HCT116 (cell line): ENCODE measurements at regions not wholly inside any gene's neighbourhood (a gene's known extent, or its start where the extent isn't known, plus 50 kb on each side); places are given as distances from the start of the nearest gene placed in this dataset.

Experiments
- ATAC-seq: fragments of 200-7000 bp; cut with Tn5 transposase; 2 replicates; pipeline ENCODE4 v1.9.1; 2020; ENCODE audit warnings: mild to moderate bottlenecking, moderate library complexity
- BruUV-seq: library from RNA; stranded (reverse); fragments of 400-500 nt; replicated peaks from 2 replicates; lab custom pipeline; 2021; lab: Mats Ljungman, UMichigan
- CTCF ChIA-PET: fragments of 300-600 bp; sonication (Branson Sonifier 250); formaldehyde crosslinking; loops from one replicate; lab custom pipeline; 2021; ENCODE audit warnings: antibody characterized with exemption; lab: Charles Lee
- POLR2A ChIA-PET: fragments of 300-600, 350-600 bp; sonication (Branson Sonifier 250); formaldehyde crosslinking; loops from one replicate; lab custom pipeline; 2021; ENCODE audit warnings: antibody characterized with exemption; lab: Charles Lee
- RAD21 ChIA-PET, 2 experiments: fragments of 300-600 bp; sonication (Branson Sonifier 250); formaldehyde crosslinking; loops; one replicate each; lab custom pipeline; 2023; ENCODE audit warnings: low total read pairs in 2 of 2; ENCODE audit not compliant: uncharacterized antibody in 2 of 2, unreplicated experiment in 2 of 2, low non-redundant PET in 1 of 2; lab: Charles Lee
- DNase-seq: peaks from one replicate; pipeline ENCODE4 v3.0.0-alpha.2; 2010; ENCODE audit warnings: low read depth, low spot score
- H2AFZ ChIP-seq: fragments of 200-600 bp; shearing (Covaris generic), sonication (generic); 2 replicates; pipeline ENCODE4 v1.6.1; 2017; ENCODE audit warnings: low read depth, mixed run types, mixed read lengths, antibody characterized with exemption, low read length; ENCODE audit not compliant: poor library complexity, severe bottlenecking
- H3K27ac ChIP-seq: 2 replicates; pipeline ENCODE4 v1.5.1; 2012; ENCODE audit warnings: low read depth, low read length
- H3K27me3 ChIP-seq: fragments of 200-600 bp; sonication (generic); 2 replicates; pipeline ENCODE4 v1.6.1; 2016; ENCODE audit warnings: mixed run types, low read length, mixed read lengths; ENCODE audit not compliant: insufficient read depth
- H3K36me3 ChIP-seq, 2 experiments: fragments of 200-500 bp in 1 of 2; fragments of 200-600 bp in 1 of 2; sonication (Bioruptor generic) in 1 of 2; sonication (generic) in 1 of 2; 2 replicates each; pipeline versions ENCODE4 v1.5.1 to v1.6.1; 2014 to 2016; ENCODE audit warnings: low read length in 2 of 2, inconsistent platforms in 1 of 2, mixed read lengths in 1 of 2, mixed run types in 1 of 2; ENCODE audit not compliant: insufficient read depth in 2 of 2, control insufficient read depth in 1 of 2
- H3K4me1 ChIP-seq, 2 experiments: fragments of 200-600 bp in 1 of 2; sonication (generic) in 1 of 2; 2 replicates each; pipeline versions ENCODE4 v1.5.1 to v1.6.1; 2012 to 2017; ENCODE audit warnings: low read length in 2 of 2, inconsistent platforms in 1 of 2, mild to moderate bottlenecking in 1 of 2, mixed read lengths in 1 of 2, mixed run types in 1 of 2, moderate library complexity in 1 of 2; ENCODE audit not compliant: insufficient read depth in 2 of 2, control insufficient read depth in 1 of 2
- H3K4me2 ChIP-seq: fragments of 200-600 bp; sonication (generic); 2 replicates; pipeline ENCODE4 v1.6.1; 2017; ENCODE audit warnings: mixed run types, low read length, mixed read lengths
- H3K4me3 ChIP-seq, 2 experiments: fragments of 200-600 bp in 1 of 2; sonication (generic) in 1 of 2; replicated peaks in 1 of 2; 2 replicates each; pipeline ENCODE4 v1.5.1; 2011 to 2016; ENCODE audit warnings: low read length in 2 of 2, control low read depth in 1 of 2, low read depth in 1 of 2, mild to moderate bottlenecking in 1 of 2, mixed read lengths in 1 of 2, mixed run types in 1 of 2
- H3K79me2 ChIP-seq: fragments of 200-600 bp; sonication (generic); 2 replicates; pipeline ENCODE4 v1.6.1; 2017; ENCODE audit warnings: mild to moderate bottlenecking, mixed run types, low read length, moderate library complexity, mixed read lengths; ENCODE audit not compliant: insufficient read depth
- H3K9ac ChIP-seq: fragments of 200-600 bp; sonication (generic); 2 replicates; pipeline ENCODE4 v1.6.1; 2016; ENCODE audit warnings: low read length, mixed read lengths
- H3K9me2 ChIP-seq: fragments of 200-600 bp; sonication (generic), shearing (Covaris generic); 2 replicates; pipeline ENCODE4 v1.6.1; 2017; ENCODE audit warnings: mixed run types, mild to moderate bottlenecking, moderate library complexity; ENCODE audit not compliant: insufficient read depth
- H3K9me3 ChIP-seq, 2 experiments: fragments of 200-500 bp in 1 of 2; fragments of 200-600 bp in 1 of 2; sonication (Bioruptor generic) in 1 of 2; sonication (generic) in 1 of 2; 2 replicates each; pipeline ENCODE4 v1.6.1; 2014 to 2017; ENCODE audit warnings: low read length in 2 of 2, mixed read lengths in 2 of 2, inconsistent platforms in 1 of 2, low read depth in 1 of 2, mild to moderate bottlenecking in 1 of 2, mixed run types in 1 of 2, moderate library complexity in 1 of 2; ENCODE audit not compliant: control insufficient read depth in 1 of 2, insufficient read depth in 1 of 2
- H4K20me1 ChIP-seq: fragments of 200-600 bp; sonication (generic), shearing (Covaris generic); 2 replicates; pipeline ENCODE4 v1.6.1; 2017; ENCODE audit warnings: mixed run types, mild to moderate bottlenecking, moderate library complexity; ENCODE audit not compliant: insufficient read depth
- CBX3 ChIP-seq: IDR thresholded peaks from 2 replicates; pipeline ENCODE4 v1.6.1; 2012; ENCODE audit warnings: low read depth
- CEBPB ChIP-seq: IDR thresholded peaks from 2 replicates; pipeline ENCODE4 v1.6.1; 2012; ENCODE audit warnings: low read depth
- EGR1 ChIP-seq: IDR thresholded peaks from 2 replicates; pipeline ENCODE4 v1.6.1; 2012; ENCODE audit warnings: low read depth
- ELF1 ChIP-seq: IDR thresholded peaks from 2 replicates; pipeline ENCODE4 v1.6.1; 2012; ENCODE audit warnings: low read depth, borderline replicate concordance
- EZH2phosphoT487 ChIP-seq: fragments of 200-600 bp; IDR thresholded peaks from 2 replicates; pipeline ENCODE4 v1.6.1; 2018; ENCODE audit warnings: antibody characterized with exemption, borderline replicate concordance
- FOSL1 ChIP-seq: IDR thresholded peaks from 2 replicates; pipeline ENCODE4 v1.6.1; 2012; ENCODE audit warnings: low read depth
- JUND ChIP-seq: IDR thresholded peaks from 2 replicates; pipeline ENCODE4 v1.6.1; 2012
- MAX ChIP-seq: IDR thresholded peaks from 2 replicates; pipeline ENCODE4 v1.6.1; 2012
- POLR2A ChIP-seq: IDR thresholded peaks from 2 replicates; pipeline ENCODE4 v1.7.0; 2011; ENCODE audit warnings: borderline replicate concordance; ENCODE audit not compliant: insufficient read depth, insufficient read length; ENCODE audit errors: extremely low read depth
- POLR2AphosphoS5 ChIP-seq: IDR thresholded peaks from 2 replicates; pipeline ENCODE4 v1.6.1; 2011; ENCODE audit warnings: mild to moderate bottlenecking, low read depth, low read length, moderate library complexity
- RAD21 ChIP-seq: IDR thresholded peaks from 2 replicates; pipeline ENCODE4 v1.6.1; 2012; ENCODE audit warnings: low read depth, mild to moderate bottlenecking
- SIN3A ChIP-seq: IDR thresholded peaks from 2 replicates; pipeline ENCODE4 v1.6.1; 2012; ENCODE audit warnings: low read depth
- SRF ChIP-seq: IDR thresholded peaks from 2 replicates; pipeline ENCODE4 v1.6.1; 2012; ENCODE audit warnings: low read depth
- TCF7L2 ChIP-seq: IDR thresholded peaks from 2 replicates; pipeline ENCODE4 v1.7.0; 2011; ENCODE audit warnings: borderline replicate concordance, inconsistent platforms; ENCODE audit not compliant: insufficient read depth, insufficient read length; ENCODE audit errors: extremely low read depth
- YY1 ChIP-seq: IDR thresholded peaks from 2 replicates; pipeline ENCODE4 v1.6.1; 2011; ENCODE audit warnings: low read length, low read depth, moderate library complexity, mild to moderate bottlenecking; ENCODE audit not compliant: insufficient replicate concordance; ENCODE audit errors: extremely low read depth
- ZFX ChIP-seq: fragments of 450-650 bp; IDR thresholded peaks from 2 replicates; pipeline ENCODE4 v1.6.1; 2017
- intact Hi-C: fragments of 100-400 bp; cut with micrococcal nuclease; formaldehyde crosslinking; loops from 2 replicates; pipeline ENCODE4 v1.10.0; 2022
- TF ChIP-seq, protein P1 (sequence below), 3 experiments: fragments of 200-600 bp in 1 of 3; sonication (generic) in 1 of 3; IDR thresholded peaks in 2 of 3; conservative IDR thresholded peaks in 1 of 3; 2 replicates each; pipeline ENCODE4 v1.5.1; 2012 to 2017; ENCODE audit warnings: low read depth in 2 of 3, low read length in 2 of 3, antibody characterized with exemption in 1 of 3, borderline replicate concordance in 1 of 3, control low read depth in 1 of 3, mild to moderate bottlenecking in 1 of 3, mixed read lengths in 1 of 3, mixed run types in 1 of 3, moderate library complexity in 1 of 3; ENCODE audit not compliant: insufficient read depth in 1 of 3
- TF ChIP-seq, protein P2 (sequence below): IDR thresholded peaks from 2 replicates; pipeline ENCODE4 v1.6.1; 2012

DNA sequence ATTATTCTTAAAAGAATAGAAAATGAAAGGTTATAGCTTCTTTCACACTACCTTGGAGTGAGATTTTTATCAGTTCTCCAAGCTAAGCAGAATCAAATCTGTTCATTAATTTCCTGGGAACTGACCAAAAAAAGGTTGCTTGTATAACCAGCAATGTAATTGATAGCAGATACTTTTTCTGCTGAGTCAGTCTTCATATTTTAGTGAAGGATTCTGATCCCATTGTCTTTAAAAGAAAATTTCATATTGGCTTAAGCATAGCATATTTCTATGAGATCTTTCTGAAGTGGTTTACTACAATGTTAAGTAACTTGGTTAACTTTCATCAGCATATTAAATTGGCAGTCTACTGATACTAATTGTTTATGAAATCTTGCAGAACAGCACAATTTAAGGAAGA, 338.0 kb downstream of the TMX3 start:
- Histone ChIP-seq H3K9me3 (peaks cover 10% of the 10 kb centered on the region in 2 experiments; a peak in 3 of 4 replicates), H3K79me2 (no peaks in the 10 kb centered on the region), H3K27me3 (no peaks in the 10 kb centered on the region), H3K4me1 (no peaks in the 10 kb centered on the region), H3K9me2 (no peaks in the 10 kb centered on the region), H4K20me1 (no peaks in the 10 kb centered on the region; the same call in 1 of the 2 replicates), H3K27ac (no peak overlapping the region), H3K4me2 (no peak overlapping the region), H3K36me3 (no peaks in the 10 kb centered on the region), H3K4me3 (no peak overlapping the region), H2AFZ (no peak overlapping the region), H3K9ac (no peak overlapping the region)
- ChIA-PET CTCF (no interaction called here), RAD21 (no interaction called here), POLR2A (no interaction called here)
- intact Hi-C loops: no loop called here
- TF ChIP-seq, protein P1, sequence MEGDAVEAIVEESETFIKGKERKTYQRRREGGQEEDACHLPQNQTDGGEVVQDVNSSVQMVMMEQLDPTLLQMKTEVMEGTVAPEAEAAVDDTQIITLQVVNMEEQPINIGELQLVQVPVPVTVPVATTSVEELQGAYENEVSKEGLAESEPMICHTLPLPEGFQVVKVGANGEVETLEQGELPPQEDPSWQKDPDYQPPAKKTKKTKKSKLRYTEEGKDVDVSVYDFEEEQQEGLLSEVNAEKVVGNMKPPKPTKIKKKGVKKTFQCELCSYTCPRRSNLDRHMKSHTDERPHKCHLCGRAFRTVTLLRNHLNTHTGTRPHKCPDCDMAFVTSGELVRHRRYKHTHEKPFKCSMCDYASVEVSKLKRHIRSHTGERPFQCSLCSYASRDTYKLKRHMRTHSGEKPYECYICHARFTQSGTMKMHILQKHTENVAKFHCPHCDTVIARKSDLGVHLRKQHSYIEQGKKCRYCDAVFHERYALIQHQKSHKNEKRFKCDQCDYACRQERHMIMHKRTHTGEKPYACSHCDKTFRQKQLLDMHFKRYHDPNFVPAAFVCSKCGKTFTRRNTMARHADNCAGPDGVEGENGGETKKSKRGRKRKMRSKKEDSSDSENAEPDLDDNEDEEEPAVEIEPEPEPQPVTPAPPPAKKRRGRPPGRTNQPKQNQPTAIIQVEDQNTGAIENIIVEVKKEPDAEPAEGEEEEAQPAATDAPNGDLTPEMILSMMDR (IDR thresholded peaks at IDR 0.05 in 2 of 3, conservative IDR thresholded peaks at IDR 0.05 in 1 of 3; ENCODE audit: borderline replicate concordance in 1 of 3, insufficient read depth in 1 of 3, low read depth in 2 of 3, low read length in 2 of 3): no peak
- TF ChIP-seq FOSL1 (no peak), EZH2phosphoT487 (no peak), SIN3A (no peak), TCF7L2 (no peak), POLR2AphosphoS5 (no peak)
- TF ChIP-seq, protein P2, sequence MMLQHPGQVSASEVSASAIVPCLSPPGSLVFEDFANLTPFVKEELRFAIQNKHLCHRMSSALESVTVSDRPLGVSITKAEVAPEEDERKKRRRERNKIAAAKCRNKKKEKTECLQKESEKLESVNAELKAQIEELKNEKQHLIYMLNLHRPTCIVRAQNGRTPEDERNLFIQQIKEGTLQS: no peak
- BruUV-seq: no TSS peak
- ATAC-seq (no peak), DNase-seq (no peak)

DNA sequence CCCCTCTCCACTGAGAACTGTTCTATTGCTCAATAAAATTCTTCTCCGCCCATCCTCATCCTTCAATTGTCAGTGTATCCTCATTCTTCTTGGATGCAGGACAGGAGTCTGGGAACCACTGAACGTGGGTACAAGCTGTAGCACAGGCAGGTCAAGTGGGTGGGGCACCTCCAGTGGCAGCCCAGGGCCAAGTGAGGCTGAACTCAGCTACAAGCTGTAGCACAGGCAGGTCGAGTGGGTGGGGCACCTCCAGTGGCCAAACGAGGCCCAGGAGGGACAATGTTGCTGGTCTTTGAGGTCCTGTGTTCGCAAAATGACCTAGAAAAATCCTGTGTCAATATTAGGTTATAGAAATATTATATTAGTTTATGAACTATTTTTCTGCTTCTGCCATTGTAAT, 352.0 kb downstream of the TMX3 start:
- Histone ChIP-seq H3K79me2 (no peaks in the 10 kb centered on the region), H3K36me3 (no peaks in the 10 kb centered on the region), H3K4me1 (no peaks in the 10 kb centered on the region), H3K9ac (no peak overlapping the region), H3K9me2 (no peaks in the 10 kb centered on the region), H3K4me3 (no peak overlapping the region), H2AFZ (no peak overlapping the region), H4K20me1 (no peaks in the 10 kb centered on the region), H3K4me2 (no peak overlapping the region), H3K9me3 (peaks cover 9 to 19% of the 10 kb centered on the region in 2 experiments; a peak in 2 of 4 replicates), H3K27me3 (no peaks in the 10 kb centered on the region), H3K27ac (no peak overlapping the region)
- ChIA-PET CTCF (no interaction called here), RAD21 (no interaction called here), POLR2A (no interaction called here)
- no peak for DNase-seq
- no TSS peak for BruUV-seq
- intact Hi-C loops: no loop called here
- no peak for ATAC-seq
- TF ChIP-seq CEBPB: no peak
- no peak for TF ChIP-seq CBX3
- no peak for TF ChIP-seq SRF
- no peak for TF ChIP-seq EGR1
- TF ChIP-seq RAD21: no peak
- no peak for TF ChIP-seq ZFX
- TF ChIP-seq POLR2AphosphoS5: no peak
- no peak for TF ChIP-seq SIN3A
- TF ChIP-seq MAX: no peak
- TF ChIP-seq JUND: no peak
- no peak for TF ChIP-seq ELF1
- no peak for TF ChIP-seq POLR2A
- no peak for TF ChIP-seq YY1
- TF ChIP-seq EZH2phosphoT487: no peak
